ENCODE measurements at regions not wholly inside any gene's neighbourhood (a gene's known extent, or its start where the extent isn't known, plus 50 kb on each side); places are given as distances from the start of the nearest gene placed in this dataset.
"Not testable (repeated sequence)": the region's sequence is repeated elsewhere in the genome, so short reads cannot be mapped to it uniquely, and the experiment has no call there.

DNA sequence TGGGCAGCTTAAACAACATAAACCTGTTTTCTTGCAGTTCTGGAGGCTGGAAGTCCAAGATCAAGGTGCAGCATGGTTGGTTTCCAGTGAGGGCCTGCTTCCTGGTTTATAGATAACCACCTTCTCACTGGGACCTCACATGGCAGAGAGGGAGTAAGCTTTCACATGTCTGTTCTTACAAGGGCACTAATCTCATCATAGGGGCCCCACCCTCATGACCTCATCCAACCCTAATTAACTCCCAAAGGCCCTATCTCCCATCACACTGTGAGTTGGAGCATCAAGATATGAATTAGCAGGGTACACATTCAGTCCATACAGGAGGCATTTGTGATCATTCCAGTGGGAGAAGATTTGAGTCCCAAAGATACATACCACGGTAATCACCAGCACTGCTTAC lies 50.5 kb upstream of the GRIN2A start:
- no peak for FAIRE-seq
- DNase-seq (ENCODE audit: low spot score in 2 of 2): no peak

DNA sequence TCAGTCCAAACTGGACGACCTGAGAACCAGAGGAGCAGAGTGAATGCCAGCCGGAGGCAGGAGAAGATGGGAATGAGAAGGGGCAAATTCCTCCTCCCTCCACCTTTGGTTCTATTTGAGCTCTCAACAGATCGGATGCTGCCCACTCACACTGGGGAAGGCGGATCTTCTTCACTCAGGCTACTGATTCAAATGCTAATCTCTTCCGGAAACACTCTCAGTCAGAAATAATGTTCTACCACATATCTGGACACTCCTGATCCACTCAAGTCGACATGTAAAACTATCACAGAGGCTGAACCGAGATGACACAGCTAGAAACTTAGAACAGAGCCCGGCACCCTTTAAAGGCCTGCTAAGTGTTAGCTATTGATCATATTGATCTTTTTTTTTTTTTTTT lies 57.4 kb upstream of the GRIN2A start:
- DNase-seq (ENCODE audit: low spot score in 2 of 2) (no peak), FAIRE-seq (no peak)

DNA sequence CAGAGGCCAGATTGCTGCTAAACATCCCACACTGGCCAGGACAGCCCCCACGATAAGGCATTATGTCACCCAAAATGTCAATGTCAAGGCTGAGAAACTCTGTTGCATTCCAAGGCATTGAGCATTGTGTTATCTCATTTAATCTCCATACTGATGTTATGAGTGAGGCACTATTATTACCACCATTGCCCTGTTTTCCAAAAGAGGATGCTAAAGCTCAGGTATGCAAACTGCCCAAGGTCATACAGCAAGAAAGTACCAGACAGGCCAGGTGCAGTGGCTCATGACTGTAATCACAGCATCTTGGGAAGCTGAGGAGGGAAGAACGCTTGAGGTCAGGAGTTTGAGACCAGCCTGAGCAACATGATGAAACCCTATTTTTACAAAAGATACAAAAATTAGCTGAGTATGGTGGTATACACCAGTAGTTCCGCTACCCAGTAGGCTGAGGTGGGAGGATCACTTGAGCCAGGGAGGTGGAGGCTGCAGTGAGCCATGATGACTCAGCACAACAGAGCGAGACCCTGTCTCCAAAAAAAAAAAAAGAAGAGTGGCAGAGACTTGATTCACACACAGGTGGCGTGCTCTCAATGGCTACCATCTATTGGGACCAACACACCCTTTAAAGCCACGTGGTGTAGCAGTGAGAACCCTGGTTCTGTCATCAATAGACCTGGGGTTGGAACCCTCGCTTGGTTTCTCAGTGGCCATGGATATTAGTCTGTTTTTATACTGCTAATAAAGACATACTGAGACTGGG lies 58.8 kb upstream of the GRIN2A start:
- DNase-seq (ENCODE audit: low spot score in 2 of 2): no peak
- no peak for FAIRE-seq

DNA sequence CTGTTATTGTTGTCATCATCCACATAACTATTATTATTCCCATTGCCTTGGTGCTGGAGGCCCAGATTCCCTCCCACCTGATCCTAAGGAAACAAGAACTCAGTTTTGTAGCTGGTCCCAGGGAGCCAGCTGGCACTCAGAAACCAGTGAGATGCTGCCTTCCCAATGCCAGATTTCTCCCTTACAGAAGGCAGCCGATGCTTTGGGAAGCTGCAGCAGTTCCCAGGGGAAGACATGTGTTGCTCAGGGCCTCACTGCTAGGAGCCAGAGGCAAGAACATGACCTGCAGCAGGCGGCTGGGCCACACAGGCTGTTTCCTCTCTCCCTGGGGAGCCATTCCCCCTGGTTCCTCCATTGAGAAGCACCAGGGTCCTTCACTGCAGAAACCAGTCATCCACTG lies 59.9 kb upstream of the GRIN2A start:
- no peak for FAIRE-seq
- no peak for DNase-seq (ENCODE audit: low spot score in 2 of 2)

DNA sequence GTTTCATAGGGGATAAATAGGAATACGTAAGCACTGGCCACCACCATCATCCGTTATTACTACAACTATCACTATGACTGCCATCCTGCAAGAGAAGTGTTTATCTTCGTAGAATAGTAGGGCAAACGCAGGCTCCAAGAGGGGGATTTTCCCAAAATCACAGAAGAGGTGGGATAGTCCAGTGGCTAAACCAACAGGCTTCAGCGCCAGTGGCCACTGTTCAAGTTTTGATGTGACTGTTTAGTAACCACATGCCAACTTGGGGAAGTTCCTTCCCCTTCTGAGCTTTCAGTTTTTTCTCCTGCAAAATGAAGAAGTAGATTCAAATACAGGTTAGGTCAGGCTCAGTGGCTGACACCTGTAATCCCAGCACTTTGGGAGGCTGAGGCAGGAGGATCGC lies 60.7 kb upstream of the GRIN2A start:
- FAIRE-seq (no peak), DNase-seq (ENCODE audit: low spot score in 2 of 2) (no peak)

DNA sequence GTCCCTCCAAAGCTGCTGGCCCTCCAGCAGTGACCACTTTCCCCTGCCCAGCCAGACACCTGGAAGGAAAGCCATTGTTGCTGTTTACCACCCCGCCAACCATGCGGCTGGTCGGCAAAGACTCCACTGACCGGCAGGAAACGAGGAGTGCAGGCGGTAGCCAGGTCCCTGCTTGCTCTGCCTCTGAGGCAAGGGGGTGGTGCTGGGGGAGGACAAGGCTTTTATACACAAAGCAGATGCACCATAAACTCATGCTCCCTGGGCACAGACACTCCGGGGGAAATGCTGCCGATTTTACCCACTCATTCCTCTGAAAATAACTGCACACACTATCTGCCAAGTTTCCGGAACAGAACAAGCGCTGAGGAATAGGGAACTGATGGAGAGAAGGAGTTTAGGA lies 62.8 kb upstream of the GRIN2A start:
- FAIRE-seq (no peak), DNase-seq (ENCODE audit: low spot score in 2 of 2) (no peak)

DNA sequence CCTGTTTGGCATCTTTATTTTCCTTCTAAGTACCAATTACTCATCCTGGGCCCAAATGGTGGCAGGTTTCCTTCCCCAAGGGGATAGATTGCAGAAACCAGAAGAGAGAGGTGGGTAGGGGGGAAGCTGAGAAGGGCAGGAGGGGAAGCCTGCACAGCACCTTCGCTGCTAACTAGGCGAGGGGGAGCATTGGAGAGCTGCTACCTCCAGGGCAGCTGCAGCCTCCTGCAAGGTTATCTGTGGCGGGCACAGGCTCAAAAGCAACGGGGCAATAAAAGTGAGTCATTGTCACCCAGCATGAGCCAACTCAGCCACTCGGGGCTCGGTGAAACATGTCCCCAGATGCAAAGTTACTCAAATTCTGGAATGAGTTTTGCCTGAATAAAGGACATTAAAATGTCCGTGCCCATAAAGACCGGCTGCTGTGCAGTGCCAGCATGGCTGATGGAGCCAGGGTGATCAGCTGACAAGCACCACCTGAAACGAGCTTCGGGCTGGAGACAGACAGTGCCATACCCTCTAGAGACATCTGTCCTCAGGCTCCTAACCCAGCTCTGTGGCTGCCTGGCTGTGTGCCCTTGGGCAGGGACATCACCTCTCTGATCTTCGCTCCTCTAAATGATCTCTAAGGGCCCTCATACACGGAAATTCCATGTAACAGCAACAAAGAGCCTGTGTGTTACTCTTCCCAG lies 68.1 kb upstream of the GRIN2A start:
- no peak for DNase-seq (ENCODE audit: low spot score in 2 of 2)
- no peak for FAIRE-seq

DNA sequence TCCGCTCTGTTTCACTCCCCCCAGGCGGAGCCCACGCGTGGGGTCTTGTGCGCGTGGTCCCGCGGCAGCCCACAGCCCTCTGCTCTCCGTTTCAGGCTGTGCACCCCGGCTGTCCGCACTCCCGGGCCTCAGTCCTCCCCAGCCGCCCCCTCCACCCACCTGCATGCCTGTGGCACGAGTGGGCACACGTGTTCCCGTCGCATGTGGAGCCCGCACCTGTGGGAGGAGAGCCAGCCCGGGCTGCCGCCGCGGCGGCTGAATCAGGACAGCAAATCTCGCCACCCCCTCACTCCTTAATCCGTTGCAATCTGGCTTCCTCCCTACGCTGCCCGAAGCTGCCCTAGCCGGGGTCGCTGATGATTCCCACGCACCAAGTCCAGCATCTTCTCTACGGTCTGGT lies 69.9 kb upstream of the GRIN2A start:
- DNase-seq (ENCODE audit: low spot score in 2 of 2): peak in 1 of 2 donors; percentile 29
- no peak for FAIRE-seq

DNA sequence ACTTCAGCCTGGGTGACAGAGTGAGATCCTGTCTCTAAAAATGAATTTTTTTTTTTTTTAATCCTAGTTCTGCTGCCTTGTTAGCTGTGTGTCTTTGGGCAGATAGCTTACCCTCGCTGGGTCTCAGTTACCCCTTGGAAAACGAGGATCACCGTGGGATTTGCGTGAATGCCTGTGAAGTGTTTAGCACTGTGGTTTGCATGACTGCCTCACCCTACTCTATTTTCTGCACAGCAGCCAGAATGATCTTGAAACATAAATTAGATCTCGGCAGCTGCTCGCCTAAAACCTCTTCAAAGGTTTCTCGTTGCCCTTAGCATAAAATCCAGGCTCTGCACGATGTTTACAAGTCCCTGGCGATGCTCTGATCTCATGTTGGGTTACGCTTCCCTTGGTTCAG lies 71.2 kb upstream of the GRIN2A start:
- FAIRE-seq (no peak), DNase-seq (ENCODE audit: low spot score in 2 of 2) (no peak)

DNA sequence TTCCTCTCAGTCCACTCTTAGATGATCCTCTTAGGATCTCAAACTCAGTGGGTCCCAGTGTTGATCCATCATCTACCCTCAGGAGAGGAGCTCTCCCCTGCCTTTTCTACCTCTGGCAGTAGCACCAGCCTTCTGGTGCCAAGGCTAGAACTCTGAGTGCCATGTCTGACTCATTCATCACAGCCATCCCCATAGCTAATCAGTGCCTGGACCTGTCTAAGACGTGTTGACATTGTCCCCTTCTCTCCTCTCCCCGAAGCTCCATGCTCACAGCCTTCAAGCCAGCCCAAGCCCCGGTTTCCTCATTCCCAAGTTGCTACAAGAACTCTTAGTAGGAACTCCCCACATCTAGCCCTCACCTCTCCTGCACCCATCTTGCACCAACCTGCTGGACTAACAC lies 73.5 kb upstream of the GRIN2A start:
- FAIRE-seq (no peak), DNase-seq (ENCODE audit: low spot score in 2 of 2) (no peak)

DNA sequence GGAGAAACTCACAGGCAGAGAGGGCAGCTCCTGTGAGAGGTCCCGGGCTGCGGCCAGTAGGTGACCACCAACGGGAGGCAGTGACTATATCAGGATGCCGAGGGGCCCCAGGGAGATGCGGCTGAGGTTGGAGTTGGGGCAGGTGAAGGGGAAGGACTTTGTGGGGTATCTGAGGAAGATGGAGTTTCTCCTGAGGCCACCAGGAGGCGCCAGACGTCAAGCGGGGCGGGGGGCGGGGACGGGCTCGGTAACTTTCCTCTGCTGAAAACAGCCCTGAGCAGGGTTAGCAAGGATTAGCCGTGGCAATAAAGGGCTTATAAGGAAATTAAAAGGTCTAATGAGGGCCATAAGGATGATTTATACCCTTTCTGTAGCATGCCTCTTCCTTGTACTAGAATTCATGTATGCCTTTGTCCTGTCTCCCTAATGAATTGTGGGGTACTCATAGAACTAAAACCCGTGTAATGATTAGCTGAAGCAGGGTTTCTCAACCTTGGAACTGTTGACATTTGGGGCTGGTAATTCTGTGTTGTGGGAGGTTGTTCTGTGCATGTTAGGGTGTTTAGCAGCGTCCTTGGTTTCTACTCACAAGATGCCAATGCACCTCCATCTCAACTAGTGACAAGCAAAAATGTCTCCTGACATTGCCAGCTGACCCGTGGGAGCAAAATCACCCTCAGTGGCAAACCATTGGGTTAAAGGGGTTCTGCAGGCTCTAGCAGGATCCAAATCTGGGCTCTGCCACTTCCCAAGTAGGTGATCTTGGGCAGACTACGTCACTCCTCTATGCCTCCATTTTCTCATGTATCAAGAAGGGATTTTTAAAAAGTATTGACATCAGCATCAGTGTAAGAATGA lies 74.8 kb upstream of the GRIN2A start:
- FAIRE-seq (no peak), DNase-seq (ENCODE audit: low spot score in 2 of 2) (peak; percentile 26 to 48)

DNA sequence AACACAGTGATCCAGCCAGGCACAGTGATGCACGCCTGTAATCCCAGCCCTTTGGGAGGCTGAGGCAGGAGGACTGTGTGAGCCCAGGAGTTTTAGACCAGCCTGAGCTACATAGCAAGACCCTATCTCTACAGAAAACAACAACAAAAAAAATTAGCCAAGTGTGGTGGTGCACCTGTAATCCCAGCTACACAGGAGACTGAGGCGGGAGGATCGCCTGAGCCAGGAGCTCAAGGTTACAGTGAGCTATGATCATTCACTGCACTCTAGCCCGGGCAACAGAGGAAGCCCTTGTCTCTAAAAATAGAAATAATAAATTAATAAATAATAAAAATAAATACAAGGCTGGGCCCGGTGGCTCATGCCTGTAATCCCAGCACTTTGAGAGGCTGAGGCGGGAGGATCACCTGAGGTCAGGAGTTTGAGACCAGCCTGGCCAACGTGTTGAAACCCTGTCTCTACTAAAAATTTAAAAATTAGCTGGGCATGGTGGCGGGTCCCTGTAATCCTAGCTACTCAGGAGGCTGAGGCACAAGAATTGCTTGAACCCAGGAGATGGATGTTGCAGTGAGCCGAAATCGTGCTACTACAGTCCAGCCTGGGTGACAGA lies 75.5 kb upstream of the GRIN2A start:
- not testable (repeated sequence) for FAIRE-seq

DNA sequence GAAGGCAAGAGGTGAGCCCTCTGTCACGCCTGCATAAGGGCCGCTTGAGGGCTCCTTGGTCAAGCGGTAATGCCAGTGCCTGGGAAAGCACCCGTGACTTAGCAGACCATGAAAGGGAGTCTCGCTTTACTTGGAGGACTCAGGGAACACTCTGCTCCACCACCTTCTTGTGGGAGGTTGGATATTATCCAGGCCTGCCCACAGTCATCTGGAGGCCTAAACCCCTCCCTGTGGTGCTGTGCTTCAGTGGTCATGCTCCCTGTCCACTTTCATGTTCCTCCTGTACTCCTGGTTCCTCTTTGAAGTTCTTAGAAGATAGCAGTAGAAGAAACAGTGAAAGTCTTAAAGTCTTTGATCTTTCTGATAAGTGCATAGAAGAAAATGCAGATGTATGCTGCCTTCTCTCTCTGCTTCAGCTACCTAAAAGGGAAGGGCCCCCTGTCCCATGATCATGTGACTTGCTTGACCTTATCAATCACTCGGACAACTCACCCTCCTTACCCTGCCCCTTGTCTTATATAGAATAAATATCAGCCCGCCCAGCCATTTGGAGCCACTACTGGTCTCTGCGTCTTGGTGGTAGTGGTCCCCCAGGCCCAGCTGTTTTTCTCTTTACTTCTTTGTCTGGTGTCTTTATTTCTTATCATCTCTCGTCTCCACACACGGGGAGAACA lies 76.8 kb upstream of the GRIN2A start:
- not testable (repeated sequence) for DNase-seq (ENCODE audit: low spot score in 2 of 2); FAIRE-seq

More for the DNA sequence above, 75.5 kb upstream of the GRIN2A start:
- not testable (repeated sequence) for DNase-seq (ENCODE audit: low spot score in 2 of 2)

DNA sequence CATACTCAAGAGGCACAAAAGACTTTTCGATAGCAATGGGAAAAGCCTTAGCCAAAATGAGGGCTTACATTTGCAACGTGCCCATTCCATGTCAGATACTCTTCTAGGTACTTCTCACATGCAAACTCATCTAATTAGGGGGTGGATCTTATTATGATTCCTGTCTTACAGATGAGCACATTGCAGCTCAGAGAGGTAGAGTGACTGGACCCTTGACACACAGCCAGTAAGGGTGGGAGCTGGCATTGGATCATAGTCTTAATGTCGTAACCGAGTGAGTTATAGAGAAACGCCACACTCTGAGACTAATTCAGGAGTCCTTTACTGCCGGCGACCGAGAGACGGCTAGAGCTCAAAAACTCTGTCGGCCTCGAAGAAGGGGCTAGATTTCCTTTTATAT lies 78.8 kb upstream of the GRIN2A start:
- FAIRE-seq: no peak
- DNase-seq (ENCODE audit: low spot score in 2 of 2): no peak

DNA sequence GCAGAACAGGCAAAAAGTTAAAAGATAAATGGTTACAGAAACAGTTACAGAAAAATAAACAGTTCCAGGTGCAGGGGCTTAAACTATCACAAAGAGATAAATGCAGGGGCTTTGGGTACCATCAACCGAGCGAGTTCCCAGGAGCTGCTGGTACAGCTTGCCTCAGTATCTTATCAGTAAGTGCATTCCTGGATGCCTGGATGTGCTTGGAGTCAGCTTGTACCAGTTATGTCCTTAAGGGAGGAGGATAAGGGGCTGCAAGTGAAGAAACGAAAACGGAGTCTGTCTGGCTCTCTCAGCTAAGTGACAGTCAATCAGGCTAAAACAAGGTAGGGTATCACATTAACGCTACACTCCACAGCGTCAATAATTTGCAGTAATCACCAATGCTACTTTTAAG lies 79.3 kb upstream of the GRIN2A start:
- not testable (repeated sequence) for DNase-seq (ENCODE audit: low spot score in 2 of 2); FAIRE-seq

DNA sequence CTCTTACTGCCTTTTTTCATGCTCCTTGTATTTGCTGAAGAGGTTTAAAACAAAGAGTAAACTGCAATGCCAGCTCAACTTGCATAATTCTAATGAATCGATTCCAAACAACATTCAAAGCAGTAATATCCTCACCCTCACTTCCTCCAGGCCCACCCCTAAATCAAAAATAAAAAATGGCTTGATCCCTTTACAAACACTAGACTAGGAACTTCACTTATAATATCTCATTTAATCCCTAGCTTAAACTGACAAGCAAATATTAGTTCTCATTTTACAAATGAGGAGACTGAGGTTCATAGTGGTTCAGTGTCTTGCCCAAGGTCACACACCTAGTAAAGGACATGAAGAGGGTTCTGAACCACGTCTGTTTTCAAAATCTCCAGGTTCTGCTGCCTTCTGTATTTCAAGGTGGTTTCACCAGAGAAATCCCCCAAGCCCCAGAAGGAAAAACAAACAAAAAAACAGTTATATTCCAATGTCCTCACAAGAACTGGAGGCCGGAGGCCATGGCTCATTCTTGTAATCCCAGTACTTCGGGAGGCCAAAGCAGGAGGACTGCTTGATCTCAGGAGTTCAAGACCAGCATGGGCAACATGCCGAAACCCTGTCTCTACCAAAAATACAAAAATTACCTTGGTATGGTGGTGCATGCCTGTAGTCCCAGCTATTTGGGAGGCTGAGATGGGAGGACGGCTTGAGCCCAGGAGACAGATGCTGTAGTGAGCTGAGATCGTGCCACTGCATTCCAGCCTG lies 80.3 kb upstream of the GRIN2A start:
- FAIRE-seq (no peak), DNase-seq (ENCODE audit: low spot score in 2 of 2) (no peak)

DNA sequence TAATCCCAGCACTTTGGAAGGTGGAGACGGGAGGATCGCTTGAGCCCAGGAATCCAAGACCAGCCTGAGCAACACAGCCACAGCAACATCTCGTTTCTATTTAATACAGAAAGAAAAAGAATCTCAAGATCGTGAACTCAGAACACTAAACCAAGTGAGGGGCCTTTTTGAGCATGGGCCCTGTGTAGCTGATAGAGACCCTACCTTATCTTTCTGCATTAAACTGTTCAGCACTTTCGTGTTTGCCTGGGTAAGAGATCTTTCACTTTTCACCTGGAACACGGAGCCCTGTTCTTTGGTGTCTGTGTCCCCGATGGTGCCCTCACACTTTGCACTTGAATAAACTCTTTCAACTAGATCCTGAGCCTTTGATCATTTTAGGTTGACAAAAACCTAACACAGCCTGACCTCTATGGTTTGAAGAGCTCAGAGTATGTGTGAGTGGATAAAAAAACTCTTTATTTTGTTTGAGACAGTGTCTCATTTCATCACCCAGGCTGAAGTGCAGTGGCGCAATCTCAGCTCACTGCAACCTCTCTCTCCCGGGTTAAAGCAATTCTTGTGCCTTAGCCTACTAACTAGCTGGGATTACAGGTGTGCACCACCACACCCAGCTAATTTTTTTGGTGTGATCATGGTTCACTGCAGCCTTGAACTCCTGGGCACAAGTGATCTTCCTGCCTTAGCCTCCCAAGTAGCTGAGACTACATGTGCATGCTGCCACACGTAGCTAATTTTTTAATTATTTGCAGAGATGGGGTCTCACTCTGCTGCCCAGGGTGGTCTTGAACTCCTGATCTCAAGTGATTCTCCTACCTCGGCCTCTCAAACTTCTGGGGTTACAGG lies 83.8 kb upstream of the GRIN2A start:
- FAIRE-seq (no peak), DNase-seq (ENCODE audit: low spot score in 2 of 2) (no peak)

DNA sequence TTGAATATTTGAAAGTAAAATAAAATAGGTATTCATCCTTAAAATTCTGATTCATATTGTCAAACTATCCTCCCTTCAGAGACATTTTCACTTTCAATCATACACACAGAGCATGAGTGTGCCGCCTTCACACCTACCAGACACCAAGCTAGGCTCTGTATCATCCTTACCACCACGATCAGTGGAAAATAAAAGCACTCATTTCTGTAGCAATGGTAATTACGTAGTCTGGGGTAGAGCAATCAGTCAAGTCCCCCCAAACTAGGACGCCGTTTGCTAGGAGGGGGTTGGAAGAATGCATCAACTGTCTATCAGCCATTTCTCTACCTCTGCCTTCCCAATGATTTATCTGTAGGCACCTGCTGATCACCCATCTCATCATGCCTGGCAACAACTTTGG lies 84.6 kb upstream of the GRIN2A start:
- DNase-seq (ENCODE audit: low spot score in 2 of 2): no peak

DNA sequence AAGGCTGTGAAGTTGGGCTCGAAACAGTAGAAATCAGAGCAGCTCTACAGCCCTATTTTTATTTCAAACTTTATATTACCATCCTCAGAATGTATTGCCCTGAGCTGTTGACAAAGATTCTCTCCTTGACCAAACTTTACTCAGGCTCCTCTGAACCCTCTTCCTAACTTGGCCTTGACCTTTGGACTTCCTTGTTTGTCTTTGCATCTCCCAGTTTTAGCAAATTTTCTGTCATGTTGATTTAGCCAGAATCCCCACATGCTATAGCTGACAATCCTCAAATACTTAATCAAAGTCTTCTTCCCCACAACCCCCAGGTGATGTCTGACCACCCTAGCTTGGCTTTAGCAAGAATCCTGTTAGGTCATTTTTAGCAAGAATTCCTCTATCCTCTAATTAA lies 87.4 kb upstream of the GRIN2A start:
- FAIRE-seq: no peak
- DNase-seq (ENCODE audit: low spot score in 2 of 2): no peak

More for the DNA sequence above, 84.6 kb upstream of the GRIN2A start:
- FAIRE-seq: no peak
